ENCODE measurements at regions not wholly inside any gene's neighbourhood (a gene's known extent, or its start where the extent isn't known, plus 50 kb on each side); places are given as distances from the start of the nearest gene placed in this dataset.
A peak's percentile ranks its signal among the peaks of the same experiment; 100 is the strongest.

DNA sequence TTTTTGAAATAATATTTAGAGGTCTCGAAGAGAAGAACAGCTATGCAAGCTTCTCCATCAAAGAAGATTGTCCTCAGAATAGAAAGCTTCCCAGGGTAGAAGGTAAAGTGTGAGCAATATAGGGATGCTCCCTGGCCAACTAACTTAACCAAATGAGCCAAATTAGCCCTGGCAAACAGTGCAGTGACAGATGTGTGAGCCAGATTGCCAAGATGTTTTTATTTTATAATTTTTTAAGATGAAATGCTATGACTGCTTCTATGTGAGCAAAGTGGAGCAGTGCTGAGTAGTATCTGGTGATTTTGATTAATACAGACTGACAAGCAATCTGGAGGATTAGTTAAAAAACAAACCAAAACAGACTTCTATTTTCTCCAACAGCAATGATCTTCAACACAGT lies 202.1 kb downstream of the NOVA1 start:
- no peak for DNase-seq

- DNase-seq, result peak; percentile 81 to 97
Measured at GRCh38 chr14:26394150-26394810, 203.6 kb downstream of the NOVA1 start.

- no peak for DNase-seq
Measured at GRCh38 chr14:26392498-26392897, 205.3 kb downstream of the NOVA1 start.

- no peak for DNase-seq
Measured at GRCh38 chr14:26389646-26390508, 208.0 kb downstream of the NOVA1 start.

DNA sequence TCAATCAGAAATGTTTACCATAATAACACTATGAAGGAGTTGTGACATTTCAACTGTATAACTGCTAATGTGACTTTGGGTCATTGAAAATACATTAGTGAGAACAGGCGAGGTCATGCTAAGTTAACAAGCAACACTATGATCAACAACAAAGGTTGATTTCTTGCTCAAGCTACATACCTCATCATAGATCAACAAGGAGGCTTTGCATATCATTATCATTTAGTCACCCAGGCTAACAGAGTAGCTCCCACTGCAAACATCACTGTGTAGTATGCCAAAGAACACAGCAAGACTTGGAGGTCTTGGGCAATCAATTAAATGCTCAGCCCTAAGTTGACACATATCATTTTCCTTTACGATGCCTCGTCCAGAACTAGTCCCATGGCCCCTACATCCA lies 212.5 kb downstream of the NOVA1 start:
- DNase-seq, result no peak

GRCh38 chr14:26382901-26383685 lies 214.7 kb downstream of the NOVA1 start:
- no peak for DNase-seq

DNA sequence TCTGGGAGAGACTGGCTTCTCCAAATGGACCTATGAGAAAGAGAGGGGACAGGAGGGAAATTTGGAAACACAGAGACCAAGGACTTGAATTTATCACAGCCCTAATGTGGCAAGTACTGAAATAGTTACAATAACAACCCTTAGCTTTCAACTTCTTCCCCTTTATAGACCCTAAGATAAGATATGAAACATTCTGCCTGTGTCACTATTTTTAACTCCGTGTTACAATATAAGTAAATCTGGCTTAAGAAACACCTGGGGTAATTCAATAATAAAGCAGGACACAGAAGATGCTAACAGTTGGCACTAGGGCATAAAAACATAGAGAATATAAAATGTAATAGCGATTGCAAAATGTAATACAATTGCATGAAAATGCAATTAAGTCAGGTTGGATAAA lies 216.4 kb downstream of the NOVA1 start:
- DNase-seq, result no peak

GRCh38 chr14:26380637-26381036 lies 217.2 kb downstream of the NOVA1 start:
- no peak for DNase-seq

- DNase-seq, result no peak
Measured at GRCh38 chr14:26379951-26380350, 217.9 kb downstream of the NOVA1 start.

DNA sequence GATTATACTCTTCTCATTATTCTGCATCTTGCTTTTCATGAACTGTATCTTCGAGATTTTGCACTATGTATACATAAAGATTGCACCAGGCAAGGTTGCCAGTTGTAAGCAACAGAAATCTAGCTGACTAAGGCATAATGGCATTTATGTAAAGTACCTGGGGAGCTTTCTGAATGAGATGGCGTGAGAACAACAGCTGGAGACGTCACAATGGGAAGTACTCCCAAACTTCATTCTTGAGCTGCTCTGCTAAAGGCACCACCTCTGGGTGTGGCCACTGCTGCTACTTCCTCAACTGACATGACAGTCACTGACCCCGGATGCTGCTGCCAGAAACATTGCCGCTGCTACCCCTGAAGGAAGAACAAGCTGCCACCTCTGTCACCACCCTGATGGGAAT lies 220.7 kb downstream of the NOVA1 start:
- DNase-seq, result no peak

GRCh38 chr14:26370115-26370514 lies 227.7 kb downstream of the NOVA1 start:
- no peak for DNase-seq

DNA sequence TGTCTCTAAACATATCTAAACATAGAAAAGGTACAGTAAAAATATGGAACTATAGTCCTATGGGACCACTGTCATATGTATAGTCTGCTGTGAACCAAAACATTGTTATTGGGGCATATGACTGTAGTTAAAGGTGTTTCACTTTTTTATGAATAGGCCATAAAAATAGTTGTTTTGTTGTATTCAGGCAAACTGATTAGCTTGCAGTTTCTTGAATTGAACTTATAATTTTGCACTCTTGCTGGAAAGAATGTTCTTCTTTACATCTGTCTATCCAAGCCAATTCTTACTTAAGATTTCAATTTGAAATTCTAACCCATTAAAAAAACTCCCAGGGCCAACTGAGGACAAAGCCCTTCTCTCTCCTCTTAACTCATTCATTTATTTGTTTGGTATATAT lies 234.1 kb downstream of the NOVA1 start:
- DNase-seq, result no peak

- no peak for DNase-seq
Measured at GRCh38 chr14:26344596-26344995, 253.2 kb downstream of the NOVA1 start.

DNA sequence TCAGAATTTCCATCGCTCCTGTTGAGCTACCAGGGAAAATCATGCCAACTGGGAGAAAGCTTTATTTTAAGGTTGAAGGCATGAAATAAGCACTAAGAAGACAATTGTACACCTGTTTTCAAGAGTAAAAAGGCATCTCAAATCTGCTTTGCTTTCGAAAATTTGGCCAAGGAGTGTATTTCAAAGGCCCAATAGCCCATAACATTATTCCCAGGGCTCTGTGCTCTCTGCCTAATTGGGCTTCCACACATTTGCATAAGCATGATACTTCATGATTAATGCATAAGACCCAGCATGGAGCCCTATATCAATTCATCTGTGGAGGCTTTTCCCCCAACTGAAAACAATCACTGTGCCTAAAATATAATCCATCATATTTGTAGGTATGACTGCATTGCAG lies 258.5 kb downstream of the NOVA1 start:
- DNase-seq, result no peak

- no peak for DNase-seq
Measured at GRCh38 chr14:26338231-26338630, 259.6 kb downstream of the NOVA1 start.

GRCh38 chr14:26334288-26334687 lies 263.5 kb downstream of the NOVA1 start:
- no peak for DNase-seq

DNA sequence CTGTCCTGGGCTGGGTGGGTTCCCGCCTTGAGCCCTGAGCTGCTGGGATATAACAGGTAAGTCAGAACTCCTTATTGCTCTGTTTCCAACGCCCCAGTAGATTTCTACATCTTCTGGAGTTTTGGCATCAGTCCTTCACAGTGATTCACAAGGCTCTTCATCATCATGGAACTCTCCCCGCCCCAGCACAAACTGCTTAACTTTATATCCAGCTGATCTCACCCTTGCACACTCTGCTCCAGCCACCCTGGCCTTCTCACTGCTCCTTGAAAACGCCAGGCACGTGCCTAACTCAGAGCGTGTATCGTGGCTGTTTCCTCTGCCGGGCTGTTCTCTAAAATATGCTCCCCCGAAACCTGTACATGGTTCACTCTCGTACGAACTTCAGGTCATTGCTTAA lies 264.9 kb downstream of the NOVA1 start:
- DNase-seq, result no peak

DNA sequence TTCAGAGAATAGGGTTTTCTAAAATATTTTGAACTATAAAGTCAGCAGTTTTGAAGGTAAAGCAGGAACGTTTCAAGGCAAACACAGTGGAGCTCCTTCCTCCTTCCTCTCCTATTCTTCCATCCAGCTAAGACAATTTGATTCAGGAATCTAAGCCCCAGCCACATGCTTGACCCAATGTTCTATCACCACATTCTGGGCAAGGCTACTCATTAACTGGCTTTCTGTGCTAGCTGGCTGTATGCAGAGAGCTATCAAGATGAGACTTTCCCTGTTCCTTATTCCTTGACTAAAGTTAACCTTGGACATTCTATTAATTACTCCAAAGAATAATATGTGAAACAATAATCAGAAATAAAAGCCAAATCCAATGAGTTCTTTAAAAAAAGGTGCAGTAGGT lies 266.9 kb downstream of the NOVA1 start:
- DNase-seq, result no peak

- no peak for DNase-seq
Measured at GRCh38 chr14:26328791-26329190, 269.0 kb downstream of the NOVA1 start.

DNA sequence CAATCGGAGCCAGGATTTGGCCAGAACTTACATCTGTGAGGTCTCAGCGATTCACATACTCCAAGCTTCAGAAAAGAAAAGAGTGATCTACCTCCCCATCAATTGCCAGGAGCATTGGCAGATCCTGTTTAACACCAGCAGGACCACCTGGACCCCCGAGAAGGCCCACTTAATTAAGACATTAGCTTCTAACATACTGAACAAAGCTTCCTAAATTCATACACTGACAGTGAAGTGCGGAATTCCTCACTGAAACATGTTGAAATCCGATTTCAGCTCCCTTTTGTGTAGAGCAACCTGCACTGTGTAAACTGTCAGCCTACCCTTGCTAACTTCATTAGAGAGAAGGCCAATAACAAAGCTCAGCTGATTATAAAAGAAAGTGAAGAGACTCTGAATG lies 274.0 kb downstream of the NOVA1 start:
- peak in 1 of 2 experiments; percentile 52 for DNase-seq

- DNase-seq, result no peak
Measured at GRCh38 chr14:26320886-26321285, 276.9 kb downstream of the NOVA1 start.

DNA sequence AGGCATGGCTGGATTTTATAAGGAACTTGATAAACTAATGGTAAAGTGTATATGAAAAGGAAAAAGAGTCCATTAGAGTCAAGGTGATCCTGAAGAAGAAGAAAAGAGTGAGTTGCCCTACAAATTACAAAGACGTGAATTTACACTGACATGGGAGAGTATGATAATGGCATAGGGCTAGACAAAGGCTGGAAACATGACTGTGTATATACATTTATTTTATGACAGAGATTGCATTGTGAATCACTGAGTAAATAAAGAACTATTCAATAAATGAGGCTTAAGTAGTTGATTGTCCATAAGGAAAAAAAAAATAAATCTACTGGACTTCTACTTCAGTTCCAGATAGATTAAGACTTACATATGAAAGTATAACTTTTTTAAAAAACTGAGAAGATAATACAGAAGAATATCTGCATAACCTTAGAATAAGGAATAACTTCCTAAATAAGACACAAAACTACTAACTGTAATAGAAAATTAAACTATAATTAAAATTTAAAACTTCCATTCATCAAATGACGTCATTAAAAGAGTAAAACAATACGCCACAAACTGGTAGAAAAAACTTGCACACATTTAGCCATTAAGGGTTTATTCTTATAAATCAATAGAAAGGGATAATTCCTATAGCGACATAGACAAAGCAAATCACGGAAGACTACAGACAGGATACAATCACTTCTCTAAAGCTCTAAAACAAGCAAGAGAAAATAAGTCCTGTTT lies 278.5 kb downstream of the NOVA1 start:
- peak in 1 of 2 experiments; percentile 32 for DNase-seq

GRCh38 chr14:26304056-26304455 lies 293.8 kb downstream of the NOVA1 start:
- no peak for DNase-seq
